Stimulated activated CD4-positive, alpha-beta T cell treated with anti-CD3 and anti-CD28 coated beads, TNF-alpha, amount 100 ng/mL, for 24 hours (primary cell): ENCODE measurements at regions not wholly inside any gene's neighbourhood (a gene's known extent, or its start where the extent isn't known, plus 50 kb on each side); places are given as distances from the start of the nearest gene placed in this dataset.

ENCODE experiments used
- DNase-seq, 3 experiments: peaks; one replicate each; pipeline ENCODE4 v3.0.0-alpha.2; 2020; ENCODE audit warnings: low read depth in 3 of 3

DNA sequence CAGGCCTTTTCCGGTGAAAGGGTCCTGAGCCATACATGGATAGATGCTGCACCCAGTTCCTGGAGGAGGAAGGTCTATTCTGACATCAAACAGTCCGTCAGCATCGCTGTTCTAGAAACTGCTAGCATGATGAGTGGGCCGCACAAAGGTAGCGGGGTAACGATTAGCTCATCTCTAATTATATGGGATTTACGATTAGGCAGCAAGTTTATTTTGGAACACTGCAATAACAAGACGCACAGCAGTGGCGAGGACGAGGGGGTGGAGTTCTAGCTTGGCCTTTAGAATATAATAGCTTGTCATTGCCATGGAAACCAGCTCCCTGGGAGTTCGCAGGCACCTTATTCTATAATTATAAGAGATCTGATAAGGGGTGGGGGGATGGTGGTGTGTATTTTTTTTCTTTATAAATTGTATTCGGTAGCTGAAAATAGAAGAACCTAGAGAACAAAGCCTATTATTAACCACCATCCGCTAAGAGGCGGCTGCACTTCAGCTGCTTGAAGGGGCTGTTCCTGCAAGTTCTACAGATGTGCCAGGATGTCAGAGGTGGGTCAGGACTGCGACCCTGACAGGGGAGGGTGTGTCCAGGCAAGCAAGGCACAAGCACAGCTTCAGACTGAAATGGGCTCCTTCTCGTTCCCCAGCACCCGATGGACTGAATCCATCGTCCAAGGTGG lies 311.0 kb downstream of the AGTPBP1 start:
- no peak for DNase-seq

DNA sequence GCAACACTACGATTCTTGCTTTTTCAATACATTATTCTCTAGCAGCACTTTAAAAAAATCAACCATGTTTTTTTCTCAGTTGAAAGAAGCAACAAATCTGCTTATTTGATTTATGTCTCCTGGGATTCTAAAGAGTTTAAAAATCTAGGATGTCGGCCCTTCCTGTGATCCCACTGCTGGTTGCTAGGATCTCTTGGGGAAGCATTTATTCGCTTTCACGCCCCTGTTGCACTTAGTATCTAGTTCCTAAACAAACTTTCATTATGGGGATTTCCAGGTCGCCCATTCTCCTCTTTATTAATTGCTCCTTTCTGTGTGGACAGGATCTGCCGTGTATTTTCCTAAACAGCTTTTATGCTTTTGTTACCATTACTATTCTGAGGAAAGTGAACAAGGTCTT lies 313.5 kb downstream of the AGTPBP1 start:
- no peak for DNase-seq

DNA sequence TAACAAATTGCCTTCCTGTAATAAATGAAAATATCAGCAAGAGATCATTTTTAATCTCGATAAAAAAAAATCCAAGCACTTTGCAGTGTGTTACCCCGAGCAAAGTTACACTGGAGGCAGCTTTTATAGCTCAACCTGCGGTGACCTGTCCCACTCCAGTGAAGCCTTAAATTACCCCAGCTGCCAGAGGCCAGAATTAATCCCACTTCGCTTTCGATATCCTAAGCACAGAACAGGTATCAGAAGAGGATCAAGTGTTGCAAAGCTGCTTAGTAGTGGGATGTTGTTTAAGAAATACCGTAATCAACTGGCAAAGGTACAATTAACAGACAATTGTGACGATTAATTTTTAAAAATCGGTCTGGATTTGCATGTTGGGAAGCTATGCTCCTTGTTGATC lies 314.0 kb downstream of the AGTPBP1 start:
- no peak for DNase-seq

DNA sequence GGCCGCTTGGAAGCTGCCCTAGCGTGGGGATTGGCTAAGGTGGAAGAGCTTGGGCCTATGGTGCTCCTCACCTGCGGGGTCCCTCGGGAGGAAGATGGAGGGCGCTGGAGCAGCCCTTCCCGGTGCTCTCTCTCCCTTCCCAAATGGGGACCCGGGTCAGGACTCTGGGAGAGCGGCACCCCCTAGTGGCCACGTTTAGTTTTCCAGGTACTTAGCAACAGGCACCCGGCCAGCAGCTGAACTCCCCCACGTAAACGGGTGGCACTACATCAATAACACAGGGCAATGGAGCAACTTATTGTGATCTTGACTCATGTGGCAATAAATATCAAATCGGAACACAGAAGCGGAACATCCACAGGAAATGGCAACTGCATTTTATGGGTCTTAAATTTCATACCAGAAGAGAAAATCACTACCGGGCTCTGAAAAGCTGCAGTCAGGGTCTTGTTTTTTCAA lies 316.6 kb downstream of the AGTPBP1 start:
- peak in 2 of 3 experiments; percentile 3 to 45 for DNase-seq

DNA sequence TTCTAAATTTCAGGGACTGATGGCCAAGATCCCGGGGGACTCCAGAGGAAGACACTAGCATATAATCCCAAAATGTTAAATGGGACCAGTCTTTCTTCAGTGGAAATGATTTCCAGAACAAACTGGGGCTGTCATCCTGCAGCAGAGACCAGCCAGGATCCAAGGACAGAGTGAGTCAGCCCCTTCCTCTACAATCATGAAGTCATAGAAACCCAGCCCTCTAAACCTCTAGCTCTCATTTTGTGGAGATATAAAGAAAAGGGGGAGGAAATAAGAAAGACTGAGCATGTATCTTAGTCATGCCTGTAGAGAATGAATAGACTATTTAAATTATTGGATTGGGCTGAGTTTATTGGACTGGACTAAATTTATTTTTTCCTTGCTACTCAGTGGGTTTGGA lies 318.3 kb downstream of the AGTPBP1 start:
- no peak for DNase-seq

DNA sequence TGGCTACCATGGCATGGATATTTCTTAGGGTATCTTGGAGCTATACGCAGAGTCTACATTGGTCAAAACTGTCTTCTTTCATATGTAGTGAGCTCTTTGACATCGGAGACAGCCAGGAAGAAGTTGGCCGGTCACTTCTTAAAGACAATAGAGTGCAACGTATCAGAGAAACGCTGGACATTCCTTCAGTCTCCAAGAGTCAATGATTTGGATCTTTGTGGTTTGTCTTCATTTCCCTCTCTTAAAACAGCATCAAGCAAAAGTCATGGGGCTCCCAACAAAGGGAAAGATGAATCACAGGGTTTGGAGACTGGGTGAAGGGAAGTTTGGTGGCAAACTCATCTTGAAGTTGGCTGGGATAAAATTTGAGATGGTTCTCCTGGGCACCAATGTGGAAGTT lies 320.1 kb downstream of the AGTPBP1 start:
- no peak for DNase-seq

DNA sequence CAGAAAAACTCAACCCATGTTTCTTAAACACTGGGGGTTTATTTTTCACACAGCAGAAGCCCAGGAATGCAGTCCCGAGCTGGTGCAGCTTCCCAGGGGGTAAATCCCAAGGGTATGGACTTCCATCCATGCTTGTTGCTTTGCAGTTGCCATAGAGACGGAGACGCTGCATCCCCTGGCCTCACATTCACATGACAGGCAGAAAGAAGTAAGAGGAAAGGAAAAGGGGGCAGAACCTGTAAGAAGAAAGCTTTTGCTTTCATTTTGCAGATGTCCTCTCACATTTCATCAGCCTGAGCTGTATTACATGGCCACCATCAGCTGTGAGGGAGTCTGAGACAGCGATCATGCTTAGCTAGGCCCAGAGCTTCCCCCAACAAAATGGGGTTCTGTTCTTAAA lies 321.0 kb downstream of the AGTPBP1 start:
- DNase-seq: no peak

DNA sequence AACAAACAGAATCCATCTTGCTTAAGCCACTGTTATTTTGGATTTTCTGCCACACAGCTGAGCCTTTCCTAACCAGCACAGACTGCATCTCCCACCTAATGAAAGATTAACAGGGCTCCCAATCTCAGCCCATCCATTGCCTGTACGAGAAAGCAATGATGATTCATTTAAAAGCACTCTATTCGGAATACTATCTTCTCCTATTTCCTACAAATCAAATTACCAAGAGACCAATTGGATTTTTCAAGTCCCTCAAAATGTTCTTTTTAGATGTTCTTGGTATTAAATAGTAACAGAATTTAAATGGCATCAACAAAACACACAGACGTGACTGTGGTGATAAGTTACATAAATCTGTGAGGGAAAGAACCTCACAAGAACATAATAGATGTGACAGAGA lies 324.1 kb downstream of the AGTPBP1 start:
- no peak for DNase-seq

DNA sequence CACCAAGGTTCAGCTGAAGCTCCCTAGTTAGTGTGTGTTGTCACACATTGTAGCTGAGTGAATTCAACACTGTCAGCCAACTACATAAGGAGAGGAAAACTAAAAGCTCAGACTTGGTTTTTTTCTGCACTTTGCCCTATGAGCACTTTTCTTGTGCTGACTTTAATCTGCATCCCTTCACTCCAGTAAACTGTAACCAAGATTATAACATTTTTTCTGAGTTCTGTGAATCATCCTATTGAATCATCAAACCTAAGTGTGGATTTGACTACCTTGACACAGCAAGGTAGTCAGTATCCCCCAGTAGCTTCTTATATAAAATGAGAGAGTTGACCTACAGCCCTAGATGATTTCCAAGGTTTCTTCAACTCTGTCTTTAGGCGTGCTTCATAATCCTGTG lies 325.0 kb downstream of the AGTPBP1 start:
- no peak for DNase-seq

DNA sequence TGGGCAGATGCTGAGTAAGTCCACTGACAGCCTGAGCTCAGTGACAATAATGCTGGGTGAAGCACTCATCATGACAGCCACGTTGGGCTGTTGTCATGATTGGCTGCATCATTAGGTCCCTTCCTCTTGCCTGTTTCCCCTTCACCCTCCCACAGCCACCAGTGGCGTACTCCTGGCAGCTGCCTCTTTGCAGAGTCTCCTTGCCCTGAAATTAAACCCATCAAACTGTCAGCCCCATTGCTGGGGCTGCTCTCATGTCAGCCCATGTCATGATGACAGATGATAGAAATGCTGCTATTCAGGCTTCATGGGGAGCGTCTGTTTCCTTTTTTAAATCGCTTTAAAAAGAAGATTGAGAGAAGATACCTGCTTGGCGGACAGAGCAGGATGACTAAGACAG lies 327.4 kb downstream of the AGTPBP1 start:
- no peak for DNase-seq

DNA sequence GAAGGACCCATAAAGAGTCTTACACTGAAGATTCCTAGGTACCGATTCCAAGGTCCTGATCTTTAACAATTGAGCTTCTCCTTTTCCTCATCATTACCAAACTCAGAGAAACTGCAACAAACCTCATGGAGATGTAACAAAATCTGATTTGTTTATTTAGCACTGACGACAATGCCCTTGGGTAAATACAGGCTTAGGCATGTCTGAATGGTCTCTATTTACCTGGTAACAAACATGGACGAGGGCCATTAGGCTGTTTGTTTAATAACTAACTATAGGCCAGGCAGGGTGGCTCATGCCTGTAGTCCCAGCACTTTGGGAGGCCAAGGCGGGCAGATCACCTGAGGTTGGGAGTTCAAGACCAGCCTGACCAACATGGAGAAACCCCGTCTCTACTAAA lies 333.3 kb downstream of the AGTPBP1 start:
- no peak for DNase-seq

DNA sequence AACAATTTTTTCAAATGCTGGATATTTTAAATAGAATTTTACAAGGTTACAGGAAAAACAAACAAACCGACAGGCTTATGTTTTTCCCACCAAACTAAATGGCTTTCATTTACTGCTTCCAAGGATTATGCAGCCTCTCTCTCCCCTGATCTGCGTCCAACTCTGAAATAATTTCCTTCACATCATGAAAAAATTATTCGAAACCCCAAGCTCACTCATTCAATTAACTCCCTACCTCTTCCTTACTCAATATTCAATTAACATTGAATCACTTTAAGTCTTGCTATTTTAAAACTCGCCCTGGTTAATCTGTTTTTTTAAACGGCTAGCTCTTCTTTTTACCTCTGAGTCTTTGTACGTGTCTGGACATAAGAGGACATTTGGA lies 336.2 kb downstream of the AGTPBP1 start:
- no peak for DNase-seq

DNA sequence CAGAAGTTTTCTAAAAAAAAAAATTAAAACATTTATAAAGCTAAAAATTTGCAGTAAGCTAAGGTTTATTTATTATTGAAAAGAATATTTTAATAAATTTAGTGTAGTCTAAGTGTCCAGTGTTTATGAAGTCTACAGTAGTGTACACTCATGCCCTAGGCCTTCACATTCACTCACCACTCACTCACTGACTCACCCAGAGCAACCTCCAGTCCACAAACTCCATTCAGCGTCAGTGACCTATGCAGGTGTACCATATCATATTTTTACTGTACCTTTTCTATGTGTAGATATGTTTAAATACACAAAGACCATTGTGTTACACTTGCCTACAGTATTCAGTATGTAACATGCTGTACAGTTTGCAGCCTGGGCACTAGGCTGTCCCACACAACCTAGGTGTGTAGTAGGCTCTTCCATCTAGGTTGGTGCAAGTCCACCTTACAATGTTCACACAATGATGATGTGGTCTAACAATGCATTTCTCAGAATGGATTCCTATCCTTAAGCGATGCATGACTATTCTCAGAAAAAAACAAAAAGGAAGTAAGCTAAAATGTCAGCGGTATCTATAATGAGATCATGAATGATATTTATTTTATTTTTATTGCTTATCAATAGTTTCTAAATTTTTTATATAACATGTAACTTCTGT lies 336.7 kb downstream of the AGTPBP1 start:
- no peak for DNase-seq

DNA sequence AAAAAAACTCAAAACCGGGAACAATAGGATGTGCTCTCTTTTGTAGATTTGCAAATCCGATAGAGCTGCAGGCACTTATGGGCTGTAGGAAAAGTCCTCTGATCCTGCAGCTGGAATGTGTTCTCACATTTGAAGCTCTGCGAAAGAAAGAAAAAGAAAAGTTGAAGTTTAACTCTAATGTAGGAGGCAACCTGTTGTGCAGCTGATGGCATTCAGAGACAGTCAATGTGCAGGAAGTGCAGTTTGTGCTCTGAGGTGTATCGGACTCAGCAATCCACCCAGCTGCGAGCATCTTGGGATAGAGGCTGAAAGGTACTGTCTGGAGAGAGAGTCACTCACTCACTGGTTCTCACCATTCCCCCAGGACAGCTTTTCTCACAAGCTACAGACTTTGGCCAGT lies 339.2 kb downstream of the AGTPBP1 start:
- no peak for DNase-seq

DNA sequence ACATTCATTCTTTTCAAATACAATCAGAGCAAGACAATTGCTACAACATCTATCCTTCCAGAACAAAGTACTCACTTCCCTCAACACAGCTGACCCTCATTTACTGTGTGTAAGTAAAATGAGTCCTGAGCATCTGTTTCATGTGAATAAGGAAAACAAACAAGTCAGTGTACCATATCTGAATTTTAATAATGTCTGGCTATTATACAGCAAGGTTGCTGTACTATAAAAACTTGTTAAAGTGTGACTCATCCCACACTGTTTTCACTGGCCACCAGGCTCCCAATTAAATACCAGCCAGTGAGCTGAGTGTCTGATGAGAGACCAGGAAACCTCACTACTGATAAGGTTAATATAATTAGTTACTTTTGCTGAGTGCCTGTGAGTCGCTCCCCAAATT lies 339.8 kb downstream of the AGTPBP1 start:
- DNase-seq: no peak

DNA sequence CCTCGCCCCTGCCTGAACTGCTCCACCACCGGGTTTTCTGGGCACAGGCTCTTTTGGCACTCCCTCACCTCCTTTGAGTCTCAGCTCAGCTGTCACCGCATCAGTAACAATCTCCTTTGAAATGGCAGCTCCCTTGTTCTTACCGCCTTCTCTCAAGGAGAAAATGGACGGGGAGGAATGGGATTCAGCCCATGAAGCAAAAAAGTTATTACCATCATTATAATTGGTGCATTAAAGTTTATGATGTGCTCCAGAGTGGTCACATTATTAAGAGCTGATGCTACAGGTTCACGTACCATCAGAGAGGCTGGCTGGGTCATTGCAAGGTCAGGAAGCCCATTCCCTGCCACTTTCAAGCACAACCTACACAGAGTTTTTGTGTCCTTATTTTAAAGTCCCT lies 344.7 kb downstream of the AGTPBP1 start:
- DNase-seq: no peak

DNA sequence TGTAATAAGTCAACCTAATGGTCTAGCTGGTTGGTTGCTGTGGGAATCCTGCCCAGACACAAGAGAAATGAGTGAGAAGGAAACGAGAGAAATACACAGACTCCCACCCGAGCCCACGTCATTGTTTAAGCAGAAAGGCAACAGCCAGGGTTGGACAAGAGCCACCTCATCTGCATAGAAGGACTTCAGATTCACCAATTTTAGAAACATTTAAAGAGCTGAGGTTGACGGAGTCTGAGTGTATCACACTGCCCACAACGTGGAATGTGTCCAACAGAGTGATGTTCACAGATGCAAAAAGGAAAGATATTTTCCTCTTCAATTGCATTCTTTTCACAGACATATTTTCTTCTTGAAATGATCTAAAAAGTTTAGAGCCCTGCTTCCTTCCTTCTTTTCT lies 349.5 kb downstream of the AGTPBP1 start:
- DNase-seq: no peak

DNA sequence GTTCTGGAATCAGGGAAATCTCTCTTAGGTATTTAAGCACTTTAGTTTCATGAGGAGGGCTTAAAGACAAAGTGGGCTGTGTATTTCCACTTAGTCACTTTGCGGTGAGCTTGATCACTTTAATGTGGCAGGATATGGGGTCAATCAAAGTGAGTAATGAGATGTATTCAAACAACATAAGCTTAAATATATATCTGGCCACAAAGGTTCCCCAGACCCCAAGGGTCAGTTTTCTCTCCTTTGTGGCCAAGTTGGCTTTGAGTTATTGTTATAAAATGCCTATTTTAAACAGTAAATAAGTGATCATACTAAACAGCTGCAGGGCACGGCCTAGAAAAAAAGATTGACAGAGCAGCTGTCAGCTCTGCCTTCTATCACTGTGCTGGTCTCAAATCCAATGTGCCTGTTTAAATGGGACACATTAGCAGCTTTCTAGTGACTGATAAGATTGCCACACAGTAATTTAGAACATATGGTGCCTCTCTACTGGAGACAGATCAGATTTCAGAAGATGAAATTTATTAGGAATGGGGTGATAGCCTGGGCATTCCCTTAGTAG lies 363.9 kb downstream of the AGTPBP1 start:
- no peak for DNase-seq

DNA sequence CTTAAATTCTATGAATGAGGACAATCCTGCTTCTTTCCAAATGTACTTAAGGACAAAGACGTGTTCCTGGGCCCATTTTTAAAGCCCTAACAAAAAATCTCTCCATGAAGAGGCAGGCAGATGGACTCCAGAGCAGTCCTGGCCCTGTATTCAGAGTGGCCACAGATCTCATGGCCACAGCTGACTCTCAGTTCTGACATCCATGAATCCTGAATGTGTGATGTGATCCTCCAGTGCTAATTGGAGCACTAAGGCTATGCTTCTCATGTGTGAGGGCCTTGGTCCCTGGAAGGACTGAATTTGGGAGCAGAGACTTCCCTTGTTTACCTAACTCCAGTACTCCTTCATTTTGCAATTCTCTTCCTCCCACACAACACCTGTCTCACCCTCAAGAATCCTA lies 373.0 kb downstream of the AGTPBP1 start:
- no peak for DNase-seq

DNA sequence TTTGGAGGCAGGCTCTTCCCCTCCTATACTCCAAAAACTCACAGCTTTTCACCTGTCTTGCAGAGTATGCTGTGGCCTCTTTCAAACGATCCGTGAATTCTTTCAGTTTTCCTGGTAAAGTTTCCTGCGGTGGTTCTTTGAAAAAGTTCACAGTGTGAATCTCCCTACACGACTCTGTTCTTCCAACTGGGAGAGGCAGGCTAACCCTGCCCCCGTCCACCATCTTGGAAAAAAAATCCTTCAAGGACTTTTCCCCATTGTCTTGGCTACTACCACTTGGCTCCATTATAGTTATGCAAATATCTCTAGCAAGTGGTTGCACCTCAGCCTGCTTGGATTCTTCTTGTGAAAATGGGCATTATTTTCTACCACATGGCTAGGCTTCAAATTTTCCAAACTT lies 382.6 kb downstream of the AGTPBP1 start:
- no peak for DNase-seq

DNA sequence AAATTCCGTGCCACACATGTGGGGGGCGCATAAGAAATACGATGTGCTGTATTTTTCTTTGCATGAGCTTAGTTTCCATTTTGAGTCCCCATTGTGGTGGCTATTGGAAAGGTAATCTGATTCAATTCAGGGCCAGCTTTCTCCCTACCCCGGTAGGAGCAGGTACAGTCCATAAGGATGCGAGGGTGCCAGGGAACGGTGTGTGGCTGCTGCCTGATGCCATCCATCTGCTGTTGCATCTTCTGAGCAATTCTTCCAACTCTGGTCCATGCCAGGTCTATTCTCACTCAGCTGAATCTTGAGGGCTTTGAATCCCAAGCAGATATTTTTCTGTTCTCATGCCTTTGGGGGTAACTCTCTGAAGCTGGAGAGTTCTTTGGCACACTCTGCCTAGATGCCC lies 392.7 kb downstream of the AGTPBP1 start:
- no peak for DNase-seq

DNA sequence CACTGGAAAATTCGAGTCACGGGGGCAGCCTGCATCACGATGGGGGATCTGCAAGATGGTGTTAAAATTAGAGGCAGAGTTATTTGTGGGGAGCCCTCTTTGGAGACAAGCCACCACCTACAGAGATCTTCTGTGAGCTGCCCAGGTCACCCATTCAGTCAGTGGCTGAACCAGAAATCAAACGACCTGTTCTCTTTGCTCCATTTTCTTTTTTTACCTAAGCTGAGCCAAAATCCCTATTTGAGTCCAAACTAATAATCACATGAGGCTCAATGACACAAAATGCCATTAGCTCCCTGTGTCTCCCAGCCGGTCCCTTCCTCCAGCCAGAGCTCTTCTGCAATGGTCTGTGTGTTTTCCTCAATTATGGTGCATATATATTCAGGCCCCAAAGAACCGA lies 394.2 kb downstream of the AGTPBP1 start:
- no peak for DNase-seq

DNA sequence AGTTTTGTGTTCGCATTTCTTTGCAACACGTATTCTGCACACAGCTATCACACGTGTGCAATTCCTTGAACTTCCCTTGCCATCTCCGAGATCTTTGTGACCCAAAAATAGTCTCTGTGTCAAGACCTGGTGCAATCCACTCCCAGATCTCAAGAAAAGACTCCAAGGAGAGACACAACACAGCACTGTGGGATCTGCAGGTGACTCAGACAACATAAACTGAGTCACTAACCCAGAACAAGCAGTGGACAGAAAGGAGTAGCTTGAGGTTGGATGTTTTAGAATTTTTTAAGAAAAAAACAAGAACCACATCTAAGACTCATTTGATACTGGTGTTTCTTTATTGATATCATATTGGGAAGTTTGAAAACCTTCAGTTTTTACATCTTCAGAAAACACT lies 396.9 kb downstream of the AGTPBP1 start:
- DNase-seq: no peak

DNA sequence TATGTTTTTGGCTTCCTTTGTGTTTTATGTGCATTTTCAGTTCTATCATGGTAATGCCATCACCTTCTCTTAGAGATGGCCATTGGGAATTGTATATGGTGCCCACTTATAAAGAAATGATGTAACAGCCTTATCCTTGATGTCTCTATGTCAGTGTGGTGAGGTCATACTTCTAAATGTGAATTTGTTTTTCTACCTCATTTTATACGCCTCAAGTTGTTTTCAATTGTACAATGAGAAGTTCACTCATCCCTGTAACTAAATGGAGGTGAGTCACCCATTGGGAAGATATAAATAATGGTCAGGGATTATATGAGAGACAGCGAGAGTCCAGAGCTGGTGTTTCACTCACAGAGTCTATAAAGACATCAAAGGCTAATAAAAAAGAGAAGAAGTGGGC lies 402.4 kb downstream of the AGTPBP1 start:
- no peak for DNase-seq
